IPS-18a (cell line): ENCODE measurements at regions not wholly inside any gene's neighbourhood (a gene's known extent, or its start where the extent isn't known, plus 50 kb on each side); places are given as distances from the start of the nearest gene placed in this dataset.

Source experiments
- H3K27ac ChIP-seq: one replicate; pipeline ENCODE4 v1.5.1; 2013; ENCODE audit warnings: low read length
- H3K27me3 ChIP-seq: one replicate; pipeline ENCODE4 v1.6.1; 2013; ENCODE audit warnings: mild to moderate bottlenecking, low read length; ENCODE audit not compliant: control insufficient read depth, insufficient read depth
- H3K36me3 ChIP-seq: one replicate; pipeline ENCODE4 v1.6.1; 2013; ENCODE audit warnings: low read depth, low read length; ENCODE audit not compliant: control insufficient read depth
- H3K4me1 ChIP-seq: one replicate; pipeline ENCODE4 v1.6.1; 2013; ENCODE audit warnings: low read depth, low read length; ENCODE audit not compliant: control insufficient read depth
- H3K4me3 ChIP-seq: one replicate; pipeline ENCODE4 v1.5.1; 2013; ENCODE audit warnings: low read length
- H3K9ac ChIP-seq: one replicate; pipeline ENCODE4 v1.6.1; 2013; ENCODE audit warnings: mild to moderate bottlenecking, low read length, moderate library complexity
- H3K9me3 ChIP-seq: one replicate; pipeline ENCODE4 v1.6.1; 2013; ENCODE audit warnings: low read depth, low read length; ENCODE audit not compliant: control insufficient read depth

DNA sequence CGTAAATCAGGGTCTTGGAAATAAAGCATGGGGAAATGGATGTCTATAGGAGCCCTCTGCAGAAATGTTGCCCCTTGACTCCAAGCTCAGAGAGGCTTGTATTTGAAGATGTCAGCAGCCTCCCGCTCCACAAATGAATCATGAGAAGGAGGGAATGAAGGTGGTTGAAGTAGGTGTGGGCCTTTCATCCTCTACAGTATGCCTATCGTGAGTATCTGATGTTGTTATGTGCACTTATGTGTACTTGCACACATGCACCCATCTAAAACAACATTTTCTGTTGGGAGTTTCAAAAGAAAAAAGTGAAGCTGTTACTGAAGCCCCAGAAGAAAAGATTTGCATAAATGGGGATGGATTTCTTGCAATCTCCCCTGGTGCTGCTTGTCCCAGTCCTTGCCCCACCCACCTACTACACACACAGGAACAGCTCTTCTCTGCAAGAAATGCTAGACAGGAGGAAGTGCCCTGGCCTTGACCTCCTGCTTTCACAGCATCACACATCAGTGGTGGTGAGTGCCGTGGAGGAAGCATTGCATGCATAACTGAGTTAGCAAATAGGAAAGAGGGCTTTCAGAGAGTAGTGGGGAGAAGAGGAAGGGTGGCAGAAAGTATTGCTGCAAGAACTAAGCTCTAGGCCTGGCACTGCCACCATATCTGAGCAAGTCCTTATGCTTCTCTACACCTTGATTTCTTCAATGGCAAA, 156.1 kb downstream of the SNX18 start:
- Histone ChIP-seq H3K9me3 (no peaks in the 10 kb centered on the region), H3K36me3 (no peaks in the 10 kb centered on the region), H3K27ac (no peak overlapping the region), H3K9ac (no peak overlapping the region), H3K27me3 (no peaks in the 10 kb centered on the region), H3K4me3 (no peak overlapping the region), H3K4me1 (no peaks in the 10 kb centered on the region)

DNA sequence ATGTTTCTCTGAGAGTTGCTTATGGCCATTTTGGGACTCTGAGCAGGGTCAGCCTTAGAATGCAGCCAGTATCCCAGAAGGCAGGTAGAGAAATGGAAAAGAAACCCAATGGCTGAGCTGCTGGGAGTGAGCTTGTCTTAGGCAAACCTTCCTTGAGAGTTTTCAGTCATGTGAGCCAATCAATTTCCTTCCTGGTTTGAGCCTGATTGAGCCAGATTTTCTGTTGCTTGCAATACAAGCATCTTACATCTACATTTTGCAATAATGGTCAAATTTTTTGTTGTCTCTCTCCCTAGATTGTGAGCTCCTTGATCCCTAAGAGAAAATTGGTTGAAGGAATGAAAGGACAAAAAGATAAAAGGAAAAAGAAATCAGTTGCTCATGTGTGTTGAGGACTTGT, 155.3 kb downstream of the SNX18 start:
- H3K4me3 ChIP-seq = no peak overlapping the region
- H3K9ac ChIP-seq = no peak overlapping the region
- H3K9me3 ChIP-seq = peaks cover 5% of the 10 kb centered on the region
- H3K27me3 ChIP-seq = no peaks in the 10 kb centered on the region
- no peaks in the 10 kb centered on the region for H3K4me1 ChIP-seq
- no peak overlapping the region for H3K27ac ChIP-seq
- no peaks in the 10 kb centered on the region for H3K36me3 ChIP-seq

DNA sequence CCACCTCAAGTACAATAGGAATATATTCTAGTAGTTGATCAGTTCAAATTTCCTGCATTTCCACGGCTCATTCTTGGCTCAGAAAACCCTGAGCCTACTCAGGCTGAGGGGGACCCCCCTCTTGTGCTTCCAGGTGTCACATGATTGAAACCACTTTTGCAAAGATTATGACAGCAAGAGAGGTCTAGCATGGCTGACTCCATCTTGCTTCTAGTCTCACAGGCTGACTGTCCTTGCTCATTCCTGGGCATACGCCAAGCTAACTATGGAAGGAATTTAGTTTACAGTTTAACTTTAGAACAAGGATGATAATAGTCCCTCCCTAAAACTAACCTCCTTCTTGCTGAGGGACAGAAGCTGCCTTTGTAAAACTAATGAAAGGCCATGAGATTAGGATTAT, 154.1 kb downstream of the SNX18 start:
- H3K27ac ChIP-seq = no peak overlapping the region
- H3K4me1 ChIP-seq = no peaks in the 10 kb centered on the region
- no peak overlapping the region for H3K9ac ChIP-seq
- no peaks in the 10 kb centered on the region for H3K36me3 ChIP-seq
- peaks cover 7% of the 10 kb centered on the region for H3K9me3 ChIP-seq
- H3K4me3 ChIP-seq = no peak overlapping the region
- no peaks in the 10 kb centered on the region for H3K27me3 ChIP-seq

DNA sequence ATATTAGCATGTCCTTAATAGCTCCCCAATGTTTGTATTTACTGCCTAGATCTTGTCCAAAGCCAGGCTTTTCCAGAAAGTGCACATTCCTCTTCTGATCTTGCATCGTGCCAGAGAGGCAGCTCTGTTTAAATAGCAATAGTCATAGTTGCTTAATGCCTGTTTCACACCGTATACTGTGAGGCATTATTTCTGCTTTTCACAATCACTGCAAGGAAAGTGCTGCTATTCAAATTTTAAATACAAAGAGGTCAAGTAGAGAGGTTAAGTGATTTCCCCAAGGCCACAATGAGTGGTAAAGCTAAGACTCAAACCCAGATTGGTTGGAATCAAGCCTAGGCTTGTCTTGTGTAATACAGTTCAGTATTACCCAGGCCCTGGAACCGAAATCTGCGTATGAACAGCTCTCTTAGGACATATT, 153.6 kb downstream of the SNX18 start:
- H3K9me3 ChIP-seq = peaks cover 7% of the 10 kb centered on the region
- no peak overlapping the region for H3K4me3 ChIP-seq
- H3K27me3 ChIP-seq = no peaks in the 10 kb centered on the region
- no peak overlapping the region for H3K27ac ChIP-seq
- H3K4me1 ChIP-seq = no peaks in the 10 kb centered on the region
- no peaks in the 10 kb centered on the region for H3K36me3 ChIP-seq
- no peak overlapping the region for H3K9ac ChIP-seq

DNA sequence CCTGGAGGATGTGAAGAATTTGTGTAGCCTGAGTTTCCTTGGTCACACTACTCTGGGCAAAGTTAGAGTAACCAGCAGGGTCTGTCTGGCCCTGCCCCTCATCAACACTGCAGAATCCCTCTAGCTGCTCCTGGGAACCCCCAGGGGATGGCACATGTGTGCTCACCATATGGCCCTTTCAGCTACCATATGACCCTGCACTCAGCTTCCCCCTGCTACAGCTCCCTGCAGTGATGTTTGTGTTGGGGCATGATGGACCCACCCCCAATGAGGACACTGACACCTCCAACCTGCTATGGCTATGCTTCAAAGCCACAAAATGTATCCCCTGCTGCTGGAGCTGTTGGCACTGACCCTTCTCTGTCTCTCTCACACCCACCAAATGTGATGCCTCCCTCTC, 152.7 kb downstream of the SNX18 start:
- H3K9ac ChIP-seq = no peak overlapping the region
- no peaks in the 10 kb centered on the region for H3K27me3 ChIP-seq
- H3K36me3 ChIP-seq = no peaks in the 10 kb centered on the region
- H3K4me1 ChIP-seq = no peaks in the 10 kb centered on the region
- H3K9me3 ChIP-seq = peaks cover 7% of the 10 kb centered on the region
- no peak overlapping the region for H3K27ac ChIP-seq
- H3K4me3 ChIP-seq = no peak overlapping the region

DNA sequence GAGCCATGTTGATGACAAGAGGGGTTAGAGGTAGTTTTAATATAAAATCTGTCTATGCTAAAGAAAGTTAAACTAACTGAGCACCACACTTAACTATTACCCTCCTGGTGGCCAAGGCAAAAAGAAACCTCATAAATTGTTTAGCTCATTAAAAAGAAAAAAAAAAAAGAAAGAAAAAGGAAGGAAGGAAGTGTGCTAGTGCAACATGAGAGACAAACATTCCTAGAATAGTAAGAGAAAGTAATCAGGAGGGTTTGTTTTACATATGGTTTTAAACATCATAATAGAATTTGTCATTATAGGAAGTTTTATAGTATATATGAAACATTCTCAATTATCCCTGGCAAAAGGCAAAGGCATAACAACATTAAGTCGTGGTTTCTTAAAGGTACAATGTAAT, 152.3 kb downstream of the SNX18 start:
- Histone ChIP-seq H3K4me1 (no peaks in the 10 kb centered on the region), H3K4me3 (no peak overlapping the region), H3K36me3 (no peaks in the 10 kb centered on the region), H3K27me3 (no peaks in the 10 kb centered on the region), H3K27ac (no peak overlapping the region), H3K9me3 (peaks cover 7% of the 10 kb centered on the region), H3K9ac (no peak overlapping the region)

DNA sequence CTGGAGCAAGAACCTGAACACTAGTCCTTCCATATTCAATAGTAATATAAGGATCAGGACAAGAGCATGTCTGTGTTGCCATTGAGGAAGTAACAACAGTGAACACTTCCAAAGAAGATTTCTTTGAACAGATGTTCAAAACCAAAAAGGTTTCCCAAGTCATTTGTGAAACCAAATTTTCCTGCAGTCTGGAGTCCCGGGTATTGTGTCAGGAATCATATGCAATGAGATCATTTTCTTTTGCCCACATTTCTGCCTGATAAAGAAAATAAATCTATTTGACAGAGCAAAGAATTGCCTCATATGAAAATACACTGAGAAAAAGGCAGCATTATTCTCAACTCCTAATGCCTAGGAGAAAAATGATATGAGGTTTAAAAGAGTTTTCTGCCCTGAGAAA, 151.7 kb downstream of the SNX18 start:
- no peaks in the 10 kb centered on the region for H3K4me1 ChIP-seq

DNA sequence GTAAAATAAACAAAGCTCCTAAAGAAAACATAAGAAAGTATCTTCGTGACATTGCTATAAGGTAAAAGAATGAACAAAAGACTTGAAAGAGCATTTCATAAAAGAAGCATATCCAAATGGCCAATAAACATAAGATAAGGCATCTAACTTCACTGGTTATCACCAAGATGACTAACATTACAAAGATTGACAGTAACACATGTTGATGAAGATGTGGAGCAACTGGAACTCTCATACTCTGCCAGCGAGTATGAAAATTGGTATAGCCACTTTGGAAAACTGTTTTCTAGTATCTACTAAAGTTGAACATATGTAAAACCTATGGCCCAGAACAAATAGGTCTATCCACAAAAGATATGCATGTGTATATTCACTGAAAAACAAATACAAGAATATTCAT, 150.5 kb downstream of the SNX18 start:
- H3K27me3 ChIP-seq = no peaks in the 10 kb centered on the region
- H3K4me1 ChIP-seq = no peaks in the 10 kb centered on the region
- no peaks in the 10 kb centered on the region for H3K36me3 ChIP-seq
- no peak overlapping the region for H3K9ac ChIP-seq
- H3K4me3 ChIP-seq = no peak overlapping the region
- H3K27ac ChIP-seq = no peak overlapping the region
- peaks cover 7% of the 10 kb centered on the region for H3K9me3 ChIP-seq

More for the DNA sequence above, 151.7 kb downstream of the SNX18 start:
- no peak overlapping the region for H3K4me3 ChIP-seq
- H3K9ac ChIP-seq = no peak overlapping the region
- peaks cover 7% of the 10 kb centered on the region for H3K9me3 ChIP-seq
- no peak overlapping the region for H3K27ac ChIP-seq
- H3K27me3 ChIP-seq = no peaks in the 10 kb centered on the region
- H3K36me3 ChIP-seq = no peaks in the 10 kb centered on the region

DNA sequence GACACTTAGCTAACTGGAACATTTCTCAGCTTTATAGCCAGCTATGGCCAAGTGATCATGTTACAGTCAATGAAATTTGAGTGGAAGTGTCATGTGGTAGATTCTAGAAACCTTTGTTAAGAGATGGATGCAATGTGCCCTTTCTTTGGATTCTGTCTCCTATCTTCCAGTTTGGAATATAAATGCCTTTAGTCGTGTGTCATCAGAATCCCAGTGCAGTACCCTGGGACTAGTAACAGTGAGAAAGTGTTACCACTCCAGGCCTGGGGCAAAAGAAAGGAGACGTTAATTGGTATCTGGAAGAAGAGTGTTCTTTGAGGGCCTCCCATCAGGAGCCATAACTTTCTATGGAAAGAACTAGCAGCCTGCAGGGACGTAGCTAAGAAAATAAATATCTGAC, 149.6 kb downstream of the SNX18 start:
- H3K36me3 ChIP-seq = no peaks in the 10 kb centered on the region
- no peak overlapping the region for H3K9ac ChIP-seq
- H3K27ac ChIP-seq = no peak overlapping the region
- no peaks in the 10 kb centered on the region for H3K27me3 ChIP-seq
- peaks cover 7% of the 10 kb centered on the region for H3K9me3 ChIP-seq
- no peaks in the 10 kb centered on the region for H3K4me1 ChIP-seq
- H3K4me3 ChIP-seq = no peak overlapping the region

DNA sequence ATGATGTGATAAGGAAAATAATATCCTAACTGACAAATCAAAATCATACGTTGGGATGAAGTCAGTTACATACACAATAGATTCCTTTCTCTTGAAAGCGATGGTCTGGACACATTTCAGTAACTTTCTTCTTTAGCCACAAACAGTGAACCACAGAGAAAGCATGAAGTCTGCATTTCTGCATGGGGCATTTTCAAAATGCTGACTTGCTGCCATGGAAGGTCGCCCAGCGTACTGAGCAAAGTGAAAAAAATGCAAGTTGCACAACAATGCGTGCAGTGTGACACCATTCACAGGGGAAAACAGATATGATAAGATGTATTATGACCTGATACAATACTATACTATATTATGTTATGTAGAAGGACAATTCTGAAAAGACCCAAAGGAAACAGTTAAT, 146.3 kb downstream of the SNX18 start:
- no peaks in the 10 kb centered on the region for H3K4me1 ChIP-seq
- H3K4me3 ChIP-seq = no peak overlapping the region
- no peak overlapping the region for H3K27ac ChIP-seq
- no peaks in the 10 kb centered on the region for H3K27me3 ChIP-seq
- peaks cover 7% of the 10 kb centered on the region for H3K9me3 ChIP-seq
- no peaks in the 10 kb centered on the region for H3K36me3 ChIP-seq
- no peak overlapping the region for H3K9ac ChIP-seq

DNA sequence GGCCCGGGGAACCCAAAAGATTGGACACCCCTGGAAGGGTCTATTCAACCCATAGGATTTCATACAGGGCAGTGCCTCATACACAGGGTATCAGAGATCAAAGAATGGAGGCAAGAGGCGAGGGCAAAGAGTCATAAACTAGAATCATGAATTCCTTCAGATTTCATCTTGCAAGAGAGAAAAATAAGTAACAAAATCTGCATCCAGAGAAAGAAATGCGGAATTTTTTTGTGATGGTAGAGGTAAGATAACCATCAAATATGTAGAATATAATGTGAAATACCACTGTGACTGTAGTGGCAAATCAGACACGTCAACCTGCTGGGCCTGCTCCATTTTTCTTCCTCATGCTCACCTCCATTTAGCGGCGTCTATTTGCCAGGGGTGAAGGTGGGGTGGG, 143.6 kb downstream of the SNX18 start:
- H3K27ac ChIP-seq = no peak overlapping the region
- no peaks in the 10 kb centered on the region for H3K27me3 ChIP-seq
- no peaks in the 10 kb centered on the region for H3K9me3 ChIP-seq
- no peaks in the 10 kb centered on the region for H3K36me3 ChIP-seq
- no peak overlapping the region for H3K9ac ChIP-seq
- no peak overlapping the region for H3K4me3 ChIP-seq
- no peaks in the 10 kb centered on the region for H3K4me1 ChIP-seq

DNA sequence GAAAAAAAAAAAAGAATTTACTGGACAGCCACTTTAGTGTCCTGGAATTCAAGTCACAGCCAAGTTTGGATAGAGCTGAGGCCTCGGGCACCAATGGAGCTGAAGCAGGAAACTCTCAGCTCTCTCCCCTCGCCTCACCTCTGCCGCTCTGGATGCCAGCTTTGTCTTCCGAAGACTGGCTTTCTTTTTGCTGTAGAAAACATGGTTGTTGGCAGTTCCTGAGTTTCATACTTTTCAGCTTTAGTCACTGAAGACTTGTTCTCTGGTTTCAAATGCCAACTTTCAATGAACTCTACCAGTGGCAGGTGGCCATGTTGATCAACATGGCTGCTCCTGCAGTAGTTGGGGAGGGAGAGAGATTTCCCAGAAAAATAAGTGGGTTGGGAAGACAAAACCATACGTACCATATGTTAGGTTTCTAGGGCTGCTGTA, 142.2 kb downstream of the SNX18 start:
- Histone ChIP-seq H3K9ac (no peak overlapping the region), H3K27ac (no peak overlapping the region), H3K27me3 (no peaks in the 10 kb centered on the region), H3K4me3 (no peak overlapping the region), H3K4me1 (no peaks in the 10 kb centered on the region), H3K9me3 (no peaks in the 10 kb centered on the region), H3K36me3 (no peaks in the 10 kb centered on the region)
